ENCODE measurements at regions not wholly inside any gene's neighbourhood (a gene's known extent, or its start where the extent isn't known, plus 50 kb on each side); places are given as distances from the start of the nearest gene placed in this dataset.

DNA sequence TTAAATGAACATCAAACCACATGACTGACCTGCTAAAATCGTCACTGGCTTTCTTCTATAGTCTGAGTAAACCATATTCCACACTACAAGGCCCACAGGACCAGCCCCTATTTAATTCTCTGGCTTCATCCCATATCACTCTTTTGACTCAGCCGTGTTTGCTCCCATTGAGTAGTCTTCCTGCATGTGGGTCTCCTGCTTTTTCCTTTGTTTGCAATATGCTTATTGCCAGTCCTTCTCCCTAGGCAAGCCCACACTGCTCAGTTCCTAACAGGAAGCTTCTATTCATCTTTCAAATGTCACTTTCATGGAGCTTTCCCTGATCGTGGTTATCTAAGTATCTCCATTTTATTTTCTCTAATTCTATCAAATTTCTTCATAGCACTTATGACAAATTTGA, 329.6 kb downstream of the RAPGEF2 start:
- Histone ChIP-seq H3K4me1 (no peaks in the 10 kb centered on the region), H3K27me3 (replicated peaks; ENCODE audit: control insufficient read depth, insufficient read depth, low read length) (no peaks in the 10 kb centered on the region), H3K9me3 (no peaks in the 10 kb centered on the region), H3K36me3 (ENCODE audit: control insufficient read depth, insufficient read depth, low read length) (no peaks in the 10 kb centered on the region), H3K4me3 (ENCODE audit: low read depth, low read length) (no peak overlapping the region)
- TF ChIP-seq, protein P1, sequence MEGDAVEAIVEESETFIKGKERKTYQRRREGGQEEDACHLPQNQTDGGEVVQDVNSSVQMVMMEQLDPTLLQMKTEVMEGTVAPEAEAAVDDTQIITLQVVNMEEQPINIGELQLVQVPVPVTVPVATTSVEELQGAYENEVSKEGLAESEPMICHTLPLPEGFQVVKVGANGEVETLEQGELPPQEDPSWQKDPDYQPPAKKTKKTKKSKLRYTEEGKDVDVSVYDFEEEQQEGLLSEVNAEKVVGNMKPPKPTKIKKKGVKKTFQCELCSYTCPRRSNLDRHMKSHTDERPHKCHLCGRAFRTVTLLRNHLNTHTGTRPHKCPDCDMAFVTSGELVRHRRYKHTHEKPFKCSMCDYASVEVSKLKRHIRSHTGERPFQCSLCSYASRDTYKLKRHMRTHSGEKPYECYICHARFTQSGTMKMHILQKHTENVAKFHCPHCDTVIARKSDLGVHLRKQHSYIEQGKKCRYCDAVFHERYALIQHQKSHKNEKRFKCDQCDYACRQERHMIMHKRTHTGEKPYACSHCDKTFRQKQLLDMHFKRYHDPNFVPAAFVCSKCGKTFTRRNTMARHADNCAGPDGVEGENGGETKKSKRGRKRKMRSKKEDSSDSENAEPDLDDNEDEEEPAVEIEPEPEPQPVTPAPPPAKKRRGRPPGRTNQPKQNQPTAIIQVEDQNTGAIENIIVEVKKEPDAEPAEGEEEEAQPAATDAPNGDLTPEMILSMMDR (IDR thresholded peaks at IDR 0.05; ENCODE audit: insufficient read depth in 1 of 2, low read depth in 1 of 2, low read length in 1 of 2, severe bottlenecking in 1 of 2, unreplicated experiment in 1 of 2) = no peak
- no peak overlapping the region for H3K27ac Mint-ChIP-seq (ENCODE audit: unreplicated experiment)
- no peaks in the 10 kb centered on the region for H3K36me3 Mint-ChIP-seq (ENCODE audit: insufficient read depth, unreplicated experiment)
- ChIA-PET CTCF (no interaction called here), POLR2A (no interaction called here)
- H3K27me3 Mint-ChIP-seq (ENCODE audit: insufficient read depth, unreplicated experiment) = no peaks in the 10 kb centered on the region
- no peaks in the 10 kb centered on the region for H3K4me1 Mint-ChIP-seq (ENCODE audit: low read depth, unreplicated experiment)
- intact Hi-C loops (cut with micrococcal nuclease; ENCODE audit: unreplicated experiment) = no loop called here
- H3K4me3 Mint-ChIP-seq (ENCODE audit: unreplicated experiment) = no peak overlapping the region
- no peak for DNase-seq
- H3K9me3 Mint-ChIP-seq (ENCODE audit: unreplicated experiment) = no peaks in the 10 kb centered on the region
- BruUV-seq (replicated peaks) = no TSS peak

DNA sequence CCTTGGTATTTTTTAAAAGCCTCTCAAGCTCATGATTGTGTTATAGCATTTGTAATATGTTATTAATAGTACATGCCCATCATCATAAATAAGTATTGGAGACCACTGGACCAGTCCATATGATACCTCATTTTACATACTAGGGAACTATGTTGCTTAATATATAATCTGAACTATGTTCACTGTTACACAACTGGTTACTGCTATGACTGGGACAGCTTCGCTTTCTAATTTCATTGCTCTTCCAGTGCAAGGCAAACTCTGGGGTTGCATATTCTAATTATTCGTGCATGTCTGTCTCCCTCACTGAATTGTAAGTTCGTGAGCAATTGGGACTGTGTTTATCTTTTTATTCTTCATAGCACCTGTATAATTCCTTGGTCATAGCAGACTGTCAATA, 330.5 kb downstream of the RAPGEF2 start:
- CTCF ChIA-PET = no interaction called here
- H3K27me3 ChIP-seq (replicated peaks; ENCODE audit: control insufficient read depth, insufficient read depth, low read length) = no peaks in the 10 kb centered on the region
- Mint-ChIP-seq H3K27ac (ENCODE audit: unreplicated experiment) (no peak overlapping the region), H3K4me3 (ENCODE audit: unreplicated experiment) (no peak overlapping the region), H3K27me3 (ENCODE audit: insufficient read depth, unreplicated experiment) (no peaks in the 10 kb centered on the region), H3K4me1 (ENCODE audit: low read depth, unreplicated experiment) (no peaks in the 10 kb centered on the region), H3K9me3 (ENCODE audit: unreplicated experiment) (no peaks in the 10 kb centered on the region), H3K36me3 (ENCODE audit: insufficient read depth, unreplicated experiment) (no peaks in the 10 kb centered on the region)
- POLR2A ChIA-PET = no interaction called here
- BruUV-seq (replicated peaks) = no TSS peak
- no peaks in the 10 kb centered on the region for H3K4me1 ChIP-seq
- no peaks in the 10 kb centered on the region for H3K36me3 ChIP-seq (ENCODE audit: control insufficient read depth, insufficient read depth, low read length)
- H3K4me3 ChIP-seq (ENCODE audit: low read depth, low read length) = no peak overlapping the region
- DNase-seq = no peak
- intact Hi-C loops (cut with micrococcal nuclease; ENCODE audit: unreplicated experiment) = no loop called here
- H3K9me3 ChIP-seq = no peaks in the 10 kb centered on the region
- TF ChIP-seq, protein P1 (IDR thresholded peaks at IDR 0.05; ENCODE audit: insufficient read depth in 1 of 2, low read depth in 1 of 2, low read length in 1 of 2, severe bottlenecking in 1 of 2, unreplicated experiment in 1 of 2) = no peak

DNA sequence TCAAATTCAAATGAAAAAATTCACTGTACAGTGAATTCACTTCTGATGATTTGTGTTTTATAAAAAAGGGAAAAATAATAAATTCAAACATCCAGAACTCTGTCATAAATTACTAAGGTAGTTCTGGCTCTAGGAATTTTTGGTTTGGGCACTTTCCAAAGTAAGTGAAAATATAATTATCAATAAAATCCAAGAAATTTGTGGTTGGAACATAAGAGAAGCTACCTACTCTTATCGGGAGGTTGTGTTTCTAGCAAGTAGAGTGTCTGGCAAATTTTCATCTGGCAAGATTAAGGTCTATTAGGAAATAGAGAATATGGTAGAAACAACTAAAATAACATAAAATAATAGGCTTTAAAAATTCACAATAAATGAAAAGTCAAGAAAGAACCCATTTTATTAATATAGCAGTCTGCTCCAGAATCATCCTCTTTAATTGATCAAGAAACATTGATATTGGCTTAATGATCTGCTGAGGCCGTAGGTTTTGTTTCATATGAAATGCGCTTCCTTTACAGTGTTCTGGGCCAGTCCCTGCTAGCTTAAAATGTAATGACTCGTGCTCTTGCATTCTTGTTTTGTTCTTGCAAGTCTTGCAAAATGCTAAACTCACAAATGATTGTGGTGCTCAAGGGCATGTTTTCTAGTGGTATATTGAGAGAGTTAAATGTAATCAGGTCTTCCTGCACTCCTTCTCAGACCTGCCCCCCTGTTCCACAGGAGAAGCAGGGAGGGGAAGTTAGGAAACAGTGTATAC, 331.4 kb downstream of the RAPGEF2 start:
- POLR2A ChIA-PET = no interaction called here

More for the DNA sequence above, 331.4 kb downstream of the RAPGEF2 start:
- H3K4me3 Mint-ChIP-seq (ENCODE audit: unreplicated experiment) = no peak overlapping the region
- no peaks in the 10 kb centered on the region for H3K36me3 Mint-ChIP-seq (ENCODE audit: insufficient read depth, unreplicated experiment)
- H3K4me1 Mint-ChIP-seq (ENCODE audit: low read depth, unreplicated experiment) = no peaks in the 10 kb centered on the region
- H3K9me3 Mint-ChIP-seq (ENCODE audit: unreplicated experiment) = no peaks in the 10 kb centered on the region
- CTCF ChIA-PET = no interaction called here
- BruUV-seq (replicated peaks) = no TSS peak
- intact Hi-C loops (cut with micrococcal nuclease; ENCODE audit: unreplicated experiment) = no loop called here
- no peaks in the 10 kb centered on the region for H3K9me3 ChIP-seq
- TF ChIP-seq, protein P1 (IDR thresholded peaks at IDR 0.05; ENCODE audit: insufficient read depth in 1 of 2, low read depth in 1 of 2, low read length in 1 of 2, severe bottlenecking in 1 of 2, unreplicated experiment in 1 of 2) = no peak
- DNase-seq = no peak
- H3K4me3 ChIP-seq (ENCODE audit: low read depth, low read length) = no peak overlapping the region
- H3K27ac Mint-ChIP-seq (ENCODE audit: unreplicated experiment) = no peak overlapping the region
- H3K4me1 ChIP-seq = no peaks in the 10 kb centered on the region
- H3K27me3 Mint-ChIP-seq (ENCODE audit: insufficient read depth, unreplicated experiment) = no peaks in the 10 kb centered on the region
- no peaks in the 10 kb centered on the region for H3K36me3 ChIP-seq (ENCODE audit: control insufficient read depth, insufficient read depth, low read length)
- H3K27me3 ChIP-seq (replicated peaks; ENCODE audit: control insufficient read depth, insufficient read depth, low read length) = no peaks in the 10 kb centered on the region

Measured in Caco-2 (cell line).